ENCODE measurements at regions not wholly inside any gene's neighbourhood (a gene's known extent, or its start where the extent isn't known, plus 50 kb on each side); places are given as distances from the start of the nearest gene placed in this dataset.

GRCh38 chr6:170162775-170163404, 128.0 kb downstream of the DLL1 start:
- DNase-seq (ENCODE audit: low read depth, low spot score) = no peak

GRCh38 chr6:170162011-170162774, 128.7 kb downstream of the DLL1 start:
- DNase-seq (ENCODE audit: low read depth, low spot score) = no peak

GRCh38 chr6:170160628-170161611, 130.0 kb downstream of the DLL1 start:
- no peak for DNase-seq (ENCODE audit: low read depth, low spot score)

- DNase-seq (ENCODE audit: low read depth, low spot score) = no peak
Observed at GRCh38 chr6:170160031-170160627, 130.7 kb downstream of the DLL1 start.

GRCh38 chr6:170159022-170159965, 131.6 kb downstream of the DLL1 start:
- DNase-seq (ENCODE audit: low read depth, low spot score) = no peak

GRCh38 chr6:170158296-170159021, 132.4 kb downstream of the DLL1 start:
- no peak for DNase-seq (ENCODE audit: low read depth, low spot score)

- DNase-seq (ENCODE audit: low read depth, low spot score) = no peak
Observed at GRCh38 chr6:170157567-170158218, 133.2 kb downstream of the DLL1 start.

- DNase-seq (ENCODE audit: low read depth, low spot score) = no peak
Observed at GRCh38 chr6:170156448-170157375, 134.2 kb downstream of the DLL1 start.

GRCh38 chr6:170155464-170156196, 135.2 kb downstream of the DLL1 start:
- no peak for DNase-seq (ENCODE audit: low read depth, low spot score)

- DNase-seq (ENCODE audit: low read depth, low spot score) = no peak
Observed at GRCh38 chr6:170153436-170154319, 137.2 kb downstream of the DLL1 start.

GRCh38 chr6:170152989-170153388, 137.9 kb downstream of the DLL1 start:
- DNase-seq (ENCODE audit: low read depth, low spot score) = no peak

- DNase-seq (ENCODE audit: low read depth, low spot score) = no peak
Observed at GRCh38 chr6:170152124-170152926, 138.6 kb downstream of the DLL1 start.

- no peak for DNase-seq (ENCODE audit: low read depth, low spot score)
Observed at GRCh38 chr6:170151804-170152123, 139.1 kb downstream of the DLL1 start.

GRCh38 chr6:170151321-170151771, 139.5 kb downstream of the DLL1 start:
- DNase-seq (ENCODE audit: low read depth, low spot score) = no peak

GRCh38 chr6:170150590-170150945, 140.3 kb downstream of the DLL1 start:
- no peak for DNase-seq (ENCODE audit: low read depth, low spot score)
